Body of pancreas (tissue), 4 donors: ENCODE measurements at regions not wholly inside any gene's neighbourhood (a gene's known extent, or its start where the extent isn't known, plus 50 kb on each side); places are given as distances from the start of the nearest gene placed in this dataset.

Experiments
- ATAC-seq: fragments of 150-250 bp; one replicate; pipeline ENCODE4 v1.9.1; 2016
- DNase-seq, 4 donors: peaks; one replicate each; pipeline ENCODE4 v3.0.0-alpha.2; 2019
- H3K27ac ChIP-seq, 4 donors: fragments of 200-600 bp; sonication (generic); 1 replicate in 3 of 4; 2 replicates in 1 of 4; pipeline versions ENCODE4 v1.5.1 to v1.6.1; 2016 to 2019; ENCODE audit warnings: mild to moderate bottlenecking in 1 of 4, mixed read lengths in 1 of 4, moderate library complexity in 1 of 4
- H3K27me3 ChIP-seq, 2 donors: fragments of 200-600 bp; sonication (generic); one replicate each; pipeline ENCODE4 v1.6.0; 2016; ENCODE audit warnings: mild to moderate bottlenecking in 1 of 2
- H3K36me3 ChIP-seq, 2 donors: fragments of 200-600 bp; sonication (generic); replicated peaks in 1 of 2; 2 replicates each; pipeline ENCODE4 v1.5.1; 2016; ENCODE audit warnings: low read depth in 2 of 2; ENCODE audit not compliant: insufficient read depth in 1 of 2
- H3K4me1 ChIP-seq: fragments of 200-600 bp; sonication (generic); one replicate; pipeline ENCODE4 v1.6.0; 2016
- H3K4me3 ChIP-seq, 2 donors: fragments of 200-600 bp; sonication (generic); 1 replicate in 1 of 2; 2 replicates in 1 of 2; pipeline ENCODE4 v1.5.1; 2016 to 2019
- H3K9me3 ChIP-seq, 3 donors: fragments of 200-600 bp; sonication (generic); 1 replicate in 2 of 3; 2 replicates in 1 of 3; pipeline ENCODE4 v1.5.1; 2016
- CTCF ChIP-seq, 7 experiments: fragments of 450-650 bp in 4 of 7; fragments of 200-600 bp in 3 of 7; sonication (generic) in 3 of 7; IDR thresholded peaks; one replicate each; pipeline ENCODE4 v1.5.1; 2016 to 2019; ENCODE audit warnings: antibody characterized with exemption in 7 of 7
- POLR2A ChIP-seq, 3 donors: fragments of 450-650 bp; IDR thresholded peaks; one replicate each; pipeline ENCODE4 v1.6.1; 2016; ENCODE audit warnings: antibody characterized with exemption in 3 of 3, mild to moderate bottlenecking in 2 of 3
- WGBS, 2 donors: methylation state at CpG; one replicate each; pipeline ENCODE4 v1.1.5; 2017; 5-methylcytosine and 5-hydroxymethylcytosine counted together
- intact Hi-C: fragments of 100-400 bp; cut with DNase I; formaldehyde crosslinking; loops from one replicate; pipeline ENCODE4 v1.15.1; 2023

DNA sequence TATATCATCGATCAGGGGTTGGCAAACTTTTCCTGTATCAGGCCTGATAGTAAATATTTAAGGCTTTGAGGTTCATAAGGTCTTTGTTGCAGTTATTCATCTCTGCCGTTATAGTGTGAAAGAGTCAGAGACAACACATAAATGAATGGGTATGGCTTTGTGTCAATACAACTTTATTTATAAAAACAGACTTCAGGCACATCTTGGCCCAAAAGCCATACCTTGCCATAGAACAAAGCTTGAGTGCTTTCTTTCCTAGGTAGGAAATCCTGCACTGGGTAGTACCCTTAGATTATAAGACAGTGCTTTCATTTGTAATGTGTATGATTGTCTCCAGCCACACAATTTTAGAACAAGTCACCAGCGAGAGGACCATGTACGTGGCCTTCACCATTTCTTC lies 58.9 kb upstream of the MAGI1 start:
- H3K27ac ChIP-seq, result no peak overlapping the region
- DNase-seq (no peak), ATAC-seq (no peak)
- no peaks in the 10 kb centered on the region for H3K4me1 ChIP-seq
- H3K9me3 ChIP-seq, result no peaks in the 10 kb centered on the region
- no peaks in the 10 kb centered on the region for H3K36me3 ChIP-seq
- no peak overlapping the region for H3K4me3 ChIP-seq
- TF ChIP-seq POLR2A (IDR thresholded peaks at IDR 0.05), result no peak
- no peaks in the 10 kb centered on the region for H3K27me3 ChIP-seq
- 84 to 88% methylated on average over 4 of the region's 4 CpGs for WGBS, 2 donors
- intact Hi-C loops, result no loop called here

- no peak for ATAC-seq
- WGBS, 2 donors, result 85 to 88% methylated on average over 5 of the region's 5 CpGs
- intact Hi-C loops, result no loop called here
- no peak overlapping the region for H3K27ac ChIP-seq
- H3K4me3 ChIP-seq, result no peak overlapping the region
- no peak for DNase-seq
- no peaks in the 10 kb centered on the region for H3K4me1 ChIP-seq
- H3K27me3 ChIP-seq, result no peaks in the 10 kb centered on the region
- no peaks in the 10 kb centered on the region for H3K9me3 ChIP-seq
- H3K36me3 ChIP-seq, result no peaks in the 10 kb centered on the region
- no peak for TF ChIP-seq CTCF (IDR thresholded peaks at IDR 0.05)
- TF ChIP-seq POLR2A (IDR thresholded peaks at IDR 0.05), result no peak
Measured at GRCh38 chr3:66095295-66096001, 56.7 kb upstream of the MAGI1 start.

DNA sequence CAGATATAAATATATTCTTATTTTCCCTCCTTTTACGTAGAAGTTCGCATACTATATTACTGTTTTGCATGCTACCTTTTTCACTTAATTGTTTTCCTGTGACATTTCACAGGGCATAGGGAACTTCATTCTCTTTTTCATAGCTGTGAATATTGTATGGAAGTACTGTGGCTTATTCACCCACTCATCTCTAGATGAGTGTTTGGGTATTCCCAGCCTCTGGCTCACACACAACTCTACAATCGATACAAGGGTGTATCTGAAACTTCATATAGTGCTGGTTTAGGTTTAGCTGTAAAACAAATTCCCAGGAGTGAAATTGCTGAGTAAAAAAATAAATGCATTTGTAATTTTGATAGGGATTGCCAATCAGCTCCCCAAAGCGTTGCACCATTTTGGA lies 55.3 kb upstream of the MAGI1 start:
- no peak for DNase-seq
- WGBS, 2 donors, result 78% methylated on average over 4 of the region's 4 CpGs
- intact Hi-C loops, result no loop called here
- no peak overlapping the region for H3K27ac ChIP-seq
- no peaks in the 10 kb centered on the region for H3K4me1 ChIP-seq
- TF ChIP-seq CTCF (IDR thresholded peaks at IDR 0.05) (no peak), POLR2A (IDR thresholded peaks at IDR 0.05) (no peak)
- no peaks in the 10 kb centered on the region for H3K9me3 ChIP-seq
- H3K27me3 ChIP-seq, result no peaks in the 10 kb centered on the region
- ATAC-seq, result no peak
- H3K4me3 ChIP-seq, result no peak overlapping the region
- H3K36me3 ChIP-seq, result no peaks in the 10 kb centered on the region

GRCh38 chr3:66092175-66092995 lies 53.7 kb upstream of the MAGI1 start:
- Histone ChIP-seq H3K27ac (no peak overlapping the region), H3K4me3 (no peak overlapping the region), H3K36me3 (no peaks in the 10 kb centered on the region), H3K9me3 (no peaks in the 10 kb centered on the region), H3K4me1 (no peaks in the 10 kb centered on the region), H3K27me3 (no peaks in the 10 kb centered on the region)
- DNase-seq (no peak), ATAC-seq (no peak)
- 74 to 80% methylated on average over 10 of the region's 10 CpGs for WGBS, 2 donors
- intact Hi-C loops, result no loop called here
- TF ChIP-seq POLR2A (IDR thresholded peaks at IDR 0.05), result no peak
- no peak for TF ChIP-seq CTCF (IDR thresholded peaks at IDR 0.05)
